ENCODE measurements at regions not wholly inside any gene's neighbourhood (a gene's known extent, or its start where the extent isn't known, plus 50 kb on each side); places are given as distances from the start of the nearest gene placed in this dataset.

DNA sequence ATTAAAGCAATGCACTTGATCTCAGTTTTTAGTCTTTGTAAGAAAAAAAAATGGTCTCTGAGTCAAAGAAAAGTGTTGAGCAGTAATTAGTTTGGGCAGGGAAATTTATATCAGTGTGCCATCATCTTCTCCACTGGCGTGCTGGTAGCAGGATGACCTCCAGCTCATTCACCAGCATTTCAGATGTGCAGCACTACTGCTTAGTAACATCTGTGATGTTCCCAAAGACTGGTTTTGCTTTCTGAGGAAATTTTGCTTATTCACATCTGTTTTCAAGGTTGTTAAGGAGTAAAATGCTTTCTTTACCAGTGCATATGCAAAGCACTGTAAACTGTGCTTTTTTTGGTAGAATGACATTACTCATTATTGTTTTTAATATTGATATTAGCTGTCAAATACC is 540.4 kb downstream of the TRAM1L1 start:
- TF ChIP-seq, protein P1, sequence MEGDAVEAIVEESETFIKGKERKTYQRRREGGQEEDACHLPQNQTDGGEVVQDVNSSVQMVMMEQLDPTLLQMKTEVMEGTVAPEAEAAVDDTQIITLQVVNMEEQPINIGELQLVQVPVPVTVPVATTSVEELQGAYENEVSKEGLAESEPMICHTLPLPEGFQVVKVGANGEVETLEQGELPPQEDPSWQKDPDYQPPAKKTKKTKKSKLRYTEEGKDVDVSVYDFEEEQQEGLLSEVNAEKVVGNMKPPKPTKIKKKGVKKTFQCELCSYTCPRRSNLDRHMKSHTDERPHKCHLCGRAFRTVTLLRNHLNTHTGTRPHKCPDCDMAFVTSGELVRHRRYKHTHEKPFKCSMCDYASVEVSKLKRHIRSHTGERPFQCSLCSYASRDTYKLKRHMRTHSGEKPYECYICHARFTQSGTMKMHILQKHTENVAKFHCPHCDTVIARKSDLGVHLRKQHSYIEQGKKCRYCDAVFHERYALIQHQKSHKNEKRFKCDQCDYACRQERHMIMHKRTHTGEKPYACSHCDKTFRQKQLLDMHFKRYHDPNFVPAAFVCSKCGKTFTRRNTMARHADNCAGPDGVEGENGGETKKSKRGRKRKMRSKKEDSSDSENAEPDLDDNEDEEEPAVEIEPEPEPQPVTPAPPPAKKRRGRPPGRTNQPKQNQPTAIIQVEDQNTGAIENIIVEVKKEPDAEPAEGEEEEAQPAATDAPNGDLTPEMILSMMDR (IDR thresholded peaks at IDR 0.05): no peak
- no peak for TF ChIP-seq EP300 (IDR thresholded peaks at IDR 0.05)

All from tibial nerve (tissue), 4 donors.